ENCODE measurements at regions not wholly inside any gene's neighbourhood (a gene's known extent, or its start where the extent isn't known, plus 50 kb on each side); places are given as distances from the start of the nearest gene placed in this dataset.

DNA sequence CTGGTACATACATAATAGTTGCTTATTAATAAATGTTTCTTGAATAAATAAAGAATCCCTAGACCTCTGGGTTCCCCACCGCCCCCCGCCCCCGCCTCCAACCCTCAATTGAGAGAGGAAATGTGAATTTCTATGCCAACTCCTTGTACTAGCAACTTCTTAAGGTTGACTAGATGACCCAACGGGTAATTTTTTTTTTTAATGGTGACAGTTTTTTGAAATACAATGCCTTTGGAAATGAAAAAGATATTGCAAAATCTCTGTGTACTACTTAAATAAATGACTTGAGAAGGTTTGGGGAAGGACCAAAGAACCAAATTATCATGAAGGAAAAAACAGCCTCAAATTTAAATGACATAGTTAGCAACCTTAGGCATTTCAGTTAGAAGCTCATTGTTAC, 640.3 kb downstream of the TBC1D4 start:
- Histone ChIP-seq H3K79me2 (ENCODE audit: control insufficient read depth, insufficient read depth, low read length) (no peaks in the 10 kb centered on the region), H3K27ac (ENCODE audit: extremely low read depth, low read depth, low read length) (no peak overlapping the region), H3K9ac (ENCODE audit: insufficient read depth in 1 of 2, low read depth in 2 of 2, low read length in 2 of 2) (no peak overlapping the region), H3K4me3 (no peak overlapping the region), H3K27me3 (ENCODE audit: control insufficient read depth in 2 of 2, insufficient read depth in 2 of 2, low read length in 2 of 2) (no peaks in the 10 kb centered on the region), H3K9me1 (ENCODE audit: control insufficient read depth, insufficient read depth, low read length) (no peaks in the 10 kb centered on the region), H3K36me3 (ENCODE audit: control insufficient read depth, insufficient read depth, low read length) (no peaks in the 10 kb centered on the region), H3K4me2 (ENCODE audit: insufficient read depth, low read length) (no peak overlapping the region), H3K9me3 (replicated peaks; ENCODE audit: control insufficient read depth, insufficient read depth, low read depth, low read length) (no peaks in the 10 kb centered on the region), H4K20me1 (replicated peaks; ENCODE audit: control insufficient read depth, insufficient read depth, low read length) (no peaks in the 10 kb centered on the region), H3K4me1 (replicated peaks in 1 of 2; ENCODE audit: control insufficient read depth in 2 of 2, insufficient read depth in 2 of 2, low read length in 2 of 2) (no peaks in the 10 kb centered on the region), H2AFZ (ENCODE audit: low read depth, low read length) (no peak overlapping the region)
- DNase-seq (ENCODE audit: extremely low read depth in 1 of 4, low spot score in 3 of 4): no peak
- FAIRE-seq: no peak
- ChIA-PET CTCF (ENCODE audit: low intra/inter-chr PET ratio) (no interaction called here), POLR2A (no interaction called here)
- 29% methylated on average over 1 of the region's 4 CpGs for WGBS (ENCODE audit: insufficient coverage, low coverage, missing lambda C conversion rate)
- in situ Hi-C loops (cut with MboI) (no loop called here), intact Hi-C loops (cut with micrococcal nuclease) (no loop called here)
- BruUV-seq (replicated peaks): no TSS peak
- no peak for ATAC-seq
- TF ChIP-seq, protein P1, sequence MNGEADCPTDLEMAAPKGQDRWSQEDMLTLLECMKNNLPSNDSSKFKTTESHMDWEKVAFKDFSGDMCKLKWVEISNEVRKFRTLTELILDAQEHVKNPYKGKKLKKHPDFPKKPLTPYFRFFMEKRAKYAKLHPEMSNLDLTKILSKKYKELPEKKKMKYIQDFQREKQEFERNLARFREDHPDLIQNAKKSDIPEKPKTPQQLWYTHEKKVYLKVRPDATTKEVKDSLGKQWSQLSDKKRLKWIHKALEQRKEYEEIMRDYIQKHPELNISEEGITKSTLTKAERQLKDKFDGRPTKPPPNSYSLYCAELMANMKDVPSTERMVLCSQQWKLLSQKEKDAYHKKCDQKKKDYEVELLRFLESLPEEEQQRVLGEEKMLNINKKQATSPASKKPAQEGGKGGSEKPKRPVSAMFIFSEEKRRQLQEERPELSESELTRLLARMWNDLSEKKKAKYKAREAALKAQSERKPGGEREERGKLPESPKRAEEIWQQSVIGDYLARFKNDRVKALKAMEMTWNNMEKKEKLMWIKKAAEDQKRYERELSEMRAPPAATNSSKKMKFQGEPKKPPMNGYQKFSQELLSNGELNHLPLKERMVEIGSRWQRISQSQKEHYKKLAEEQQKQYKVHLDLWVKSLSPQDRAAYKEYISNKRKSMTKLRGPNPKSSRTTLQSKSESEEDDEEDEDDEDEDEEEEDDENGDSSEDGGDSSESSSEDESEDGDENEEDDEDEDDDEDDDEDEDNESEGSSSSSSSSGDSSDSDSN (IDR thresholded peaks at IDR 0.05; ENCODE audit: borderline replicate concordance in 1 of 2, low read depth in 2 of 2, low read length in 2 of 2): no peak
- no peak for TF ChIP-seq HLTF (IDR thresholded peaks at IDR 0.05)
- no peak for TF ChIP-seq KLF16 (IDR thresholded peaks at IDR 0.05)
- TF ChIP-seq, protein P2, sequence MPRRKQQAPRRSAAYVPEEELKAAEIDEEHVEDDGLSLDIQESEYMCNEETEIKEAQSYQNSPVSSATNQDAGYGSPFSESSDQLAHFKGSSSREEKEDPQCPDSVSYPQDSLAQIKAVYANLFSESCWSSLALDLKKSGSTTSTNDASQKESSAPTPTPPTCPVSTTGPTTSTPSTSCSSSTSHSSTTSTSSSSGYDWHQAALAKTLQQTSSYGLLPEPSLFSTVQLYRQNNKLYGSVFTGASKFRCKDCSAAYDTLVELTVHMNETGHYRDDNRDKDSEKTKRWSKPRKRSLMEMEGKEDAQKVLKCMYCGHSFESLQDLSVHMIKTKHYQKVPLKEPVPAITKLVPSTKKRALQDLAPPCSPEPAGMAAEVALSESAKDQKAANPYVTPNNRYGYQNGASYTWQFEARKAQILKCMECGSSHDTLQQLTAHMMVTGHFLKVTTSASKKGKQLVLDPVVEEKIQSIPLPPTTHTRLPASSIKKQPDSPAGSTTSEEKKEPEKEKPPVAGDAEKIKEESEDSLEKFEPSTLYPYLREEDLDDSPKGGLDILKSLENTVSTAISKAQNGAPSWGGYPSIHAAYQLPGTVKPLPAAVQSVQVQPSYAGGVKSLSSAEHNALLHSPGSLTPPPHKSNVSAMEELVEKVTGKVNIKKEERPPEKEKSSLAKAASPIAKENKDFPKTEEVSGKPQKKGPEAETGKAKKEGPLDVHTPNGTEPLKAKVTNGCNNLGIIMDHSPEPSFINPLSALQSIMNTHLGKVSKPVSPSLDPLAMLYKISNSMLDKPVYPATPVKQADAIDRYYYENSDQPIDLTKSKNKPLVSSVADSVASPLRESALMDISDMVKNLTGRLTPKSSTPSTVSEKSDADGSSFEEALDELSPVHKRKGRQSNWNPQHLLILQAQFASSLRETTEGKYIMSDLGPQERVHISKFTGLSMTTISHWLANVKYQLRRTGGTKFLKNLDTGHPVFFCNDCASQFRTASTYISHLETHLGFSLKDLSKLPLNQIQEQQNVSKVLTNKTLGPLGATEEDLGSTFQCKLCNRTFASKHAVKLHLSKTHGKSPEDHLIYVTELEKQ (CRISPR knock-in tag; IDR thresholded peaks at IDR 0.05): no peak
- TF ChIP-seq, protein P3, sequence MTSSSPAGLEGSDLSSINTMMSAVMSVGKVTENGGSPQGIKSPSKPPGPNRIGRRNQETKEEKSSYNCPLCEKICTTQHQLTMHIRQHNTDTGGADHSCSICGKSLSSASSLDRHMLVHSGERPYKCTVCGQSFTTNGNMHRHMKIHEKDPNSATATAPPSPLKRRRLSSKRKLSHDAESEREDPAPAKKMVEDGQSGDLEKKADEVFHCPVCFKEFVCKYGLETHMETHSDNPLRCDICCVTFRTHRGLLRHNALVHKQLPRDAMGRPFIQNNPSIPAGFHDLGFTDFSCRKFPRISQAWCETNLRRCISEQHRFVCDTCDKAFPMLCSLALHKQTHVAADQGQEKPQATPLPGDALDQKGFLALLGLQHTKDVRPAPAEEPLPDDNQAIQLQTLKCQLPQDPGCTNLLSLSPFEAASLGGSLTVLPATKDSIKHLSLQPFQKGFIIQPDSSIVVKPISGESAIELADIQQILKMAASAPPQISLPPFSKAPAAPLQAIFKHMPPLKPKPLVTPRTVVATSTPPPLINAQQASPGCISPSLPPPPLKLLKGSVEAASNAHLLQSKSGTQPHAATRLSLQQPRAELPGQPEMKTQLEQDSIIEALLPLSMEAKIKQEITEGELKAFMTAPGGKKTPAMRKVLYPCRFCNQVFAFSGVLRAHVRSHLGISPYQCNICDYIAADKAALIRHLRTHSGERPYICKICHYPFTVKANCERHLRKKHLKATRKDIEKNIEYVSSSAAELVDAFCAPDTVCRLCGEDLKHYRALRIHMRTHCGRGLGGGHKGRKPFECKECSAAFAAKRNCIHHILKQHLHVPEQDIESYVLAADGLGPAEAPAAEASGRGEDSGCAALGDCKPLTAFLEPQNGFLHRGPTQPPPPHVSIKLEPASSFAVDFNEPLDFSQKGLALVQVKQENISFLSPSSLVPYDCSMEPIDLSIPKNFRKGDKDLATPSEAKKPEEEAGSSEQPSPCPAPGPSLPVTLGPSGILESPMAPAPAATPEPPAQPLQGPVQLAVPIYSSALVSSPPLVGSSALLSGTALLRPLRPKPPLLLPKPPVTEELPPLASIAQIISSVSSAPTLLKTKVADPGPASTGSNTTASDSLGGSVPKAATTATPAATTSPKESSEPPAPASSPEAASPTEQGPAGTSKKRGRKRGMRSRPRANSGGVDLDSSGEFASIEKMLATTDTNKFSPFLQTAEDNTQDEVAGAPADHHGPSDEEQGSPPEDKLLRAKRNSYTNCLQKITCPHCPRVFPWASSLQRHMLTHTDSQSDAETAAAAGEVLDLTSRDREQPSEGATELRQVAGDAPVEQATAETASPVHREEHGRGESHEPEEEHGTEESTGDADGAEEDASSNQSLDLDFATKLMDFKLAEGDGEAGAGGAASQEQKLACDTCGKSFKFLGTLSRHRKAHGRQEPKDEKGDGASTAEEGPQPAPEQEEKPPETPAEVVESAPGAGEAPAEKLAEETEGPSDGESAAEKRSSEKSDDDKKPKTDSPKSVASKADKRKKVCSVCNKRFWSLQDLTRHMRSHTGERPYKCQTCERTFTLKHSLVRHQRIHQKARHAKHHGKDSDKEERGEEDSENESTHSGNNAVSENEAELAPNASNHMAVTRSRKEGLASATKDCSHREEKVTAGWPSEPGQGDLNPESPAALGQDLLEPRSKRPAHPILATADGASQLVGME (CRISPR knock-in tag; IDR thresholded peaks at IDR 0.05): no peak
- no peak for TF ChIP-seq KHSRP (IDR thresholded peaks at IDR 0.05)
- TF ChIP-seq MCM3 (IDR thresholded peaks at IDR 0.05): no peak
- no peak for TF ChIP-seq HOXB6 (CRISPR knock-in tag; IDR thresholded peaks at IDR 0.05; ENCODE audit: borderline replicate concordance)
- TF ChIP-seq, protein P4, sequence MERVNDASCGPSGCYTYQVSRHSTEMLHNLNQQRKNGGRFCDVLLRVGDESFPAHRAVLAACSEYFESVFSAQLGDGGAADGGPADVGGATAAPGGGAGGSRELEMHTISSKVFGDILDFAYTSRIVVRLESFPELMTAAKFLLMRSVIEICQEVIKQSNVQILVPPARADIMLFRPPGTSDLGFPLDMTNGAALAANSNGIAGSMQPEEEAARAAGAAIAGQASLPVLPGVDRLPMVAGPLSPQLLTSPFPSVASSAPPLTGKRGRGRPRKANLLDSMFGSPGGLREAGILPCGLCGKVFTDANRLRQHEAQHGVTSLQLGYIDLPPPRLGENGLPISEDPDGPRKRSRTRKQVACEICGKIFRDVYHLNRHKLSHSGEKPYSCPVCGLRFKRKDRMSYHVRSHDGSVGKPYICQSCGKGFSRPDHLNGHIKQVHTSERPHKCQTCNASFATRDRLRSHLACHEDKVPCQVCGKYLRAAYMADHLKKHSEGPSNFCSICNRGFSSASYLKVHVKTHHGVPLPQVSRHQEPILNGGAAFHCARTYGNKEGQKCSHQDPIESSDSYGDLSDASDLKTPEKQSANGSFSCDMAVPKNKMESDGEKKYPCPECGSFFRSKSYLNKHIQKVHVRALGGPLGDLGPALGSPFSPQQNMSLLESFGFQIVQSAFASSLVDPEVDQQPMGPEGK (CRISPR knock-in tag; IDR thresholded peaks at IDR 0.05; ENCODE audit: borderline replicate concordance): no peak
- no peak for TF ChIP-seq ESRRA (IDR thresholded peaks at IDR 0.05; ENCODE audit: borderline replicate concordance, low read depth)

Data from K562 (cell line).